Endodermal cell (in vitro differentiated cells): ENCODE measurements at regions not wholly inside any gene's neighbourhood (a gene's known extent, or its start where the extent isn't known, plus 50 kb on each side); places are given as distances from the start of the nearest gene placed in this dataset.

Experiments used
- DNase-seq: peaks from one replicate; pipeline ENCODE4 v3.0.0-alpha.2; 2017
- H3K27ac ChIP-seq: 2 replicates; pipeline ENCODE4 v1.5.1; 2013; ENCODE audit warnings: mild to moderate bottlenecking, low read depth, low read length, moderate library complexity
- H3K27me3 ChIP-seq: 2 replicates; pipeline ENCODE4 v1.6.1; 2013; ENCODE audit warnings: mild to moderate bottlenecking, low read length, moderate library complexity; ENCODE audit not compliant: insufficient read depth, control insufficient read depth, poor library complexity, severe bottlenecking
- H3K36me3 ChIP-seq: 2 replicates; pipeline ENCODE4 v1.7.0; 2013; ENCODE audit warnings: mild to moderate bottlenecking, low read length, moderate library complexity; ENCODE audit not compliant: control insufficient read depth, insufficient read depth
- H3K4me1 ChIP-seq: one replicate; pipeline ENCODE4 v1.7.0; 2013; ENCODE audit warnings: low read length; ENCODE audit not compliant: control insufficient read depth, insufficient read depth
- H3K4me3 ChIP-seq: 2 replicates; pipeline ENCODE4 v1.5.1; 2013; ENCODE audit warnings: mild to moderate bottlenecking, low read length, moderate library complexity
- H3K9ac ChIP-seq: 2 replicates; pipeline ENCODE4 v1.6.1; 2013; ENCODE audit warnings: mild to moderate bottlenecking, low read length, moderate library complexity; ENCODE audit not compliant: poor library complexity, severe bottlenecking; ENCODE audit errors: extremely low read depth
- H3K9me3 ChIP-seq: 2 replicates; pipeline ENCODE4 v1.6.1; 2013; ENCODE audit warnings: mild to moderate bottlenecking, low read length, moderate library complexity; ENCODE audit not compliant: control insufficient read depth
- H3K27ac Mint-ChIP-seq: 2 replicates; pipeline ENCODE4 v1.8.0; 2020; ENCODE audit warnings: mixed read lengths
- H3K27me3 Mint-ChIP-seq: 2 replicates; pipeline ENCODE4 v1.8.0; 2021; ENCODE audit warnings: mild to moderate bottlenecking, mixed read lengths; ENCODE audit not compliant: insufficient read depth
- H3K36me3 Mint-ChIP-seq: 2 replicates; pipeline ENCODE4 v1.8.0; 2020; ENCODE audit warnings: low read depth, mixed read lengths
- H3K4me1 Mint-ChIP-seq: 2 replicates; pipeline ENCODE4 v1.8.0; 2020; ENCODE audit warnings: mixed read lengths
- H3K4me3 Mint-ChIP-seq: 2 replicates; pipeline ENCODE4 v1.8.0; 2020; ENCODE audit warnings: mild to moderate bottlenecking, moderate library complexity, mixed read lengths
- H3K9me3 Mint-ChIP-seq: 2 replicates; pipeline ENCODE4 v1.8.0; 2020; ENCODE audit warnings: mild to moderate bottlenecking, mixed read lengths
- CTCF ChIP-seq: fragments of 200-600 bp; sonication (generic); conservative IDR thresholded peaks from 2 replicates; pipeline ENCODE4 v1.5.0; 2021; ENCODE audit warnings: antibody characterized with exemption, mild to moderate bottlenecking
- WGBS, 2 experiments: methylation state at CpG; one replicate each; pipeline versions ENCODE4 v1.1.5 to v1.1.7; 2013; ENCODE audit warnings: missing lambda C conversion rate in 2 of 2, mixed read lengths in 1 of 2; ENCODE audit not compliant: insufficient coverage in 1 of 2, insufficient read length in 1 of 2; 5-methylcytosine and 5-hydroxymethylcytosine counted together

DNA sequence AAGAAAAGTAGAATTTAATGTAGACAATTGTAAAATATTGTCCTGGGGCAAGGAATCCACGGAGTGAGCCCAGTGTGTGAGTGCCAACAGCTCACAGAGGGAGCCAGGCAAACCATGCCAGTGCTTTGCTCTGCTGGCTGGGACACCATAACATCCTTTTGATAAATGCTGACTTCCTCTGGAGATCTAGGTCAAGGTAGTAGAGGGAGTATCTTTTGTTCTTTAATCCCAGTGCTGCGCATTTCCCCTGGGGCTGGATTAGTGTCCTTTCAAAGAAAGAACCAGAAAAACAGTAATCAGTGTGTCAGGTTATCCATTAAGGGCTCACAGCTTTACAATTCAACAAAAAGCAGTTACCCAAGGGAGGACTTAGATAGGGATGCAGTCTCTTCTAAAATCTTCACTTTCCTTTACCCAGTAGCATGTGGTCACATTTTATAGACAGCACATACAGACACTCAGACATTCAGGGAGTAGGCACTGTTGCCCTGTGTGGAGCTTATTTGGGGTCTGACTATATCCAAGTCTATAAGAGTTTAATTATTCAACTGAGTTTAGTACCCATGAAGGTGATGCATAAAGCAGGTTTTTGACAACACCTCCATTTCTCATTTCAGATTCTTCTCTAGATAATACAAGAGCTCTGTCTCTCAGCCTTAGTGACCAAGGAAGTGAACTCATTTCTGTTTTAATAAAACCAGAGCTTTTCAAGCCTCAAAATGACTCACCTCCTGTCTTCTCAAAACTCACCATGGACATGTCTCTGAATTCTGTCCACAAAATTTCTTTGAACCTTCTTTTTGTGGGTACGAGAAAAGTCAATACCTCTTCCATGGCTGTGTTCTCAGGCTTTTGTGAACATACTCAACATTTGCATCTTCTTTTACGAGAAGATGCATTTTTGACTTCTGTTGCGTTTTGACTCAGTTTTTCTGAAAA is 215.3 kb downstream of the BRINP2 start:
- no peak for DNase-seq
- peaks cover 44% of the 10 kb centered on the region for H3K27me3 Mint-ChIP-seq
- no peak overlapping the region for H3K9ac ChIP-seq
- no peak overlapping the region for H3K27ac ChIP-seq
- TF ChIP-seq CTCF, result no peak
- WGBS, 2 experiments, result 74 to 76% methylated on average over 5 of the region's 5 CpGs
- no peaks in the 10 kb centered on the region for H3K27me3 ChIP-seq
- H3K36me3 ChIP-seq, result no peaks in the 10 kb centered on the region
- H3K4me1 ChIP-seq, result no peaks in the 10 kb centered on the region
- H3K4me1 Mint-ChIP-seq, result peaks cover 6% of the 10 kb centered on the region
- H3K9me3 ChIP-seq, result no peaks in the 10 kb centered on the region
- no peaks in the 10 kb centered on the region for H3K9me3 Mint-ChIP-seq
- no peaks in the 10 kb centered on the region for H3K36me3 Mint-ChIP-seq
- no peak overlapping the region for H3K27ac Mint-ChIP-seq
- H3K4me3 Mint-ChIP-seq, result no peak overlapping the region
- no peak overlapping the region for H3K4me3 ChIP-seq

DNA sequence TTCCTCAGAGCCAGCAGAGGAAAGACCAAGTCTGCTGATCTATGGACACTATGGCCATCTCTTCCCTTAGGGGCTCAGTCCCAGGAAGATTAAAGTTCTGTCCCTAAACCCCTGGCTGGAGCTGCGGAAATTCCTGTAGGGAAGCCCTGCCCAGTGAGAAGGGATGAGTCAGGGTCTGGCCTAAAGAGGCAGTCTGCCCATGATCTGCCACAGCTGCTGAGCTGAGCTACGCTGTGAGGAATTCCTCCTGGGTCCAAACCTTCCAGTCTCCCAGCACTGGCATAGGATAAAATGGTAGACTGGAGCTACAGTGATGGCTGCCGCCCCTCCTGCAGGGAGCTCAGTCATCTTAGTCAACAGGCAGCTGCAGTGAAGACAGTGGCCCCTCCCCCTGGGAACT is 213.7 kb downstream of the BRINP2 start:
- WGBS, 2 experiments, result 70 to 92% methylated on average over 2 to 3 of the region's 3 CpGs

GRCh38 chr1:177383715-177384114 is 213.0 kb downstream of the BRINP2 start:
- no peak overlapping the region for H3K4me3 ChIP-seq
- H3K4me1 ChIP-seq, result no peaks in the 10 kb centered on the region
- 90 to 100% methylated on average over 1 of the region's 1 CpG for WGBS, 2 experiments
- Mint-ChIP-seq H3K27me3 (peaks cover 50% of the 10 kb centered on the region), H3K27ac (no peak overlapping the region), H3K9me3 (peaks cover 2% of the 10 kb centered on the region), H3K36me3 (no peaks in the 10 kb centered on the region), H3K4me1 (peaks cover 6% of the 10 kb centered on the region), H3K4me3 (no peak overlapping the region)
- H3K9ac ChIP-seq, result no peak overlapping the region
- H3K36me3 ChIP-seq, result no peaks in the 10 kb centered on the region
- no peaks in the 10 kb centered on the region for H3K27me3 ChIP-seq
- no peak for TF ChIP-seq CTCF
- no peak for DNase-seq
- no peak overlapping the region for H3K27ac ChIP-seq
- no peaks in the 10 kb centered on the region for H3K9me3 ChIP-seq

More for the DNA sequence above, 213.7 kb downstream of the BRINP2 start:
- no peaks in the 10 kb centered on the region for H3K36me3 Mint-ChIP-seq
- no peaks in the 10 kb centered on the region for H3K27me3 ChIP-seq
- peaks cover 2% of the 10 kb centered on the region for H3K9me3 Mint-ChIP-seq
- no peak overlapping the region for H3K9ac ChIP-seq
- no peaks in the 10 kb centered on the region for H3K4me1 ChIP-seq
- H3K4me3 ChIP-seq, result no peak overlapping the region
- peaks cover 6% of the 10 kb centered on the region for H3K4me1 Mint-ChIP-seq
- no peak overlapping the region for H3K27ac ChIP-seq
- H3K4me3 Mint-ChIP-seq, result no peak overlapping the region
- TF ChIP-seq CTCF, result no peak
- no peaks in the 10 kb centered on the region for H3K36me3 ChIP-seq
- H3K27ac Mint-ChIP-seq, result no peak overlapping the region
- H3K27me3 Mint-ChIP-seq, result peaks cover 48% of the 10 kb centered on the region
- no peaks in the 10 kb centered on the region for H3K9me3 ChIP-seq
- peak; percentile 50 for DNase-seq
